ENCODE measurements at regions not wholly inside any gene's neighbourhood (a gene's known extent, or its start where the extent isn't known, plus 50 kb on each side); places are given as distances from the start of the nearest gene placed in this dataset.
"Not testable (repeated sequence)": the region's sequence is repeated elsewhere in the genome, so short reads cannot be mapped to it uniquely, and the experiment has no call there.

- Histone ChIP-seq H3K27me3 (ENCODE audit: control insufficient read depth, insufficient read depth) (no peaks in the 10 kb centered on the region), H3K4me3 (ENCODE audit: low read length) (no peak overlapping the region), H3K4me1 (ENCODE audit: control insufficient read depth, insufficient read depth, low read length) (no peaks in the 10 kb centered on the region), H3K27ac (ENCODE audit: low read length) (no peak overlapping the region), H3K9me3 (ENCODE audit: control insufficient read depth, low read length) (peaks cover 1% of the 10 kb centered on the region)
- ATAC-seq (no peak), DNase-seq (no peak)
- intact Hi-C loops (cut with DNase I), result loop anchor here in 1 of 4 donors (10.0 kb wide), 1 partner anchor 228 kb away; no protein-coding TSS in a partner anchor
- WGBS, result 69% methylated on average over 8 of the region's 8 CpGs
Observed at GRCh38 chr5:6296524-6296923, 81.8 kb downstream of the MED10 start.

- DNase-seq, result no peak
- no peak overlapping the region for H3K27ac ChIP-seq (ENCODE audit: low read length)
- no peak overlapping the region for H3K4me3 ChIP-seq (ENCODE audit: low read length)
- H3K4me1 ChIP-seq (ENCODE audit: control insufficient read depth, insufficient read depth, low read length), result no peaks in the 10 kb centered on the region
- H3K9me3 ChIP-seq (ENCODE audit: control insufficient read depth, low read length), result peaks cover 1% of the 10 kb centered on the region
- intact Hi-C loops (cut with DNase I), result loop anchor here in 1 of 4 donors (10.0 kb wide), 1 partner anchor 233 kb away; no protein-coding TSS in a partner anchor
- 22% methylated on average over 3 of the region's 3 CpGs for WGBS
- no peaks in the 10 kb centered on the region for H3K27me3 ChIP-seq (ENCODE audit: control insufficient read depth, insufficient read depth)
- no peak for ATAC-seq
Observed at GRCh38 chr5:6291961-6292360, 86.4 kb downstream of the MED10 start.

DNA sequence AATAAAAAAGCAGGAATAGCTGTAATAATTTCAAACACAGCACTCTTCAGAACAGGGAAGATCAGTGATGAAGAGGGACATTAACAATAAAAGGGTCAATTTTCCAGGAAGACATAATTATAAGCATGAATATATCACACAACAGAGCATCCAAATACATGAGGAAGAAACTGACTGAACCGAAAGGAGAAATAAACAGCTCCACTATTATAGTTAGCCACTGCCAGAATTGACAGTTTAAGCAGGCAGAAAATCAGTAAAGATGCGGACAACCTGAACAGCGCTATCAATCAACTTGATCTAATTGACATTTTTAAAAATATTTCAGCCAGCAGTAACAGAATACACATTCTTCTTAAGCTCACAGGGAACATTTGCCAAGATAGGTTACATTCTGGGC, 89.1 kb downstream of the MED10 start:
- H3K9me3 ChIP-seq (ENCODE audit: control insufficient read depth, low read length), result peaks cover 4% of the 10 kb centered on the region
- intact Hi-C loops (cut with DNase I), result no loop called here
- H3K27me3 ChIP-seq (ENCODE audit: control insufficient read depth, insufficient read depth), result no peaks in the 10 kb centered on the region
- ATAC-seq (no peak), DNase-seq (no peak)
- H3K27ac ChIP-seq (ENCODE audit: low read length), result no peak overlapping the region
- no peak overlapping the region for H3K4me3 ChIP-seq (ENCODE audit: low read length)
- 90% methylated on average over 3 of the region's 3 CpGs for WGBS
- no peaks in the 10 kb centered on the region for H3K4me1 ChIP-seq (ENCODE audit: control insufficient read depth, insufficient read depth, low read length)

DNA sequence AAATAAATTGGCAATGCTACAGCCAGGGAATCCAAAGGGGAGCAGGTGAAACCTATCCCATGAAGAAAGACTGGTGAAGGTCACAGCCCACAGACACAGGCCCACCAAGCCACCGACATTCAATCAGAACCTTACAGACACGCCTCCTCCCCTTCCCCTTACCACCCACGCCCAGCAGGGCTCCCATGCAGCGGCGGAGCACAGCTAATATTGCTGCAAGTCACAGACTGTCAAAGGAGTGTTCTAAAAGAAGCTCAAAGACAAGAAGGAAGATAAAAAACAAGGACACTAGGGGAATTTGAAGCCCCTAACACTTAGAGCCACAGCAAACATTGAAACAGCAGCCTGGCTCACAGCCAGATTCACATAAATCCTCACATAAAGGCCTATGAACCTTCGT, 91.2 kb downstream of the MED10 start:
- WGBS, result 38% methylated on average over 6 of the region's 6 CpGs
- DNase-seq (no peak), ATAC-seq (no peak)
- Histone ChIP-seq H3K4me1 (ENCODE audit: control insufficient read depth, insufficient read depth, low read length) (no peaks in the 10 kb centered on the region), H3K27me3 (ENCODE audit: control insufficient read depth, insufficient read depth) (no peaks in the 10 kb centered on the region), H3K4me3 (ENCODE audit: low read length) (no peak overlapping the region), H3K9me3 (ENCODE audit: control insufficient read depth, low read length) (peaks cover 5% of the 10 kb centered on the region), H3K27ac (ENCODE audit: low read length) (no peak overlapping the region)
- intact Hi-C loops (cut with DNase I), result no loop called here

- peaks cover 5% of the 10 kb centered on the region for H3K9me3 ChIP-seq (ENCODE audit: control insufficient read depth, low read length)
- ATAC-seq (no peak), DNase-seq (no peak)
- no peaks in the 10 kb centered on the region for H3K4me1 ChIP-seq (ENCODE audit: control insufficient read depth, insufficient read depth, low read length)
- WGBS, result 90% methylated on average over 7 of the region's 7 CpGs
- intact Hi-C loops (cut with DNase I), result no loop called here
- no peak overlapping the region for H3K27ac ChIP-seq (ENCODE audit: low read length)
- H3K4me3 ChIP-seq (ENCODE audit: low read length), result no peak overlapping the region
- no peaks in the 10 kb centered on the region for H3K27me3 ChIP-seq (ENCODE audit: control insufficient read depth, insufficient read depth)
Observed at GRCh38 chr5:6286404-6286803, 91.9 kb downstream of the MED10 start.

GRCh38 chr5:6284491-6284890, 93.9 kb downstream of the MED10 start:
- ATAC-seq; H3K27me3 ChIP-seq (ENCODE audit: control insufficient read depth, insufficient read depth); H3K9me3 ChIP-seq (ENCODE audit: control insufficient read depth, low read length); H3K27ac ChIP-seq (ENCODE audit: low read length); DNase-seq; intact Hi-C loops (cut with DNase I); H3K4me1 ChIP-seq (ENCODE audit: control insufficient read depth, insufficient read depth, low read length); H3K4me3 ChIP-seq (ENCODE audit: low read length): not testable (repeated sequence)

DNA sequence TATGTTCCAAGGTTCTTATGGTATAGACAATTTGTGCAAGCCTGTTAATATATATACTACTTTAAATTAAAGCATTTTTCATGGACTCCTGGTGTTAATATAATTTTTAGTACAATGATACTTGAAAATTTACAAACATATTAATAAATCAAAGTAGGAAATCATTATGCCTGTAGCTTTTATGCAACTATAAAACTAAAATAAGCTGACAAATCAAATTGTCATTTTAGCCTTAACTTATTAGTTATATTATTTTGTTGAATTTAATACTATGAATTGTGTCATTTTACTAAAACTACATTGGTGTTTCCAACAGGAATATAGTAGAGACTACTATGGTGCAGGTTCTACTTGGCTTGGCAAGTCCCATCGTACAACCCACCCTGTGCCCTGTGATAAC, 96.0 kb downstream of the MED10 start:
- Histone ChIP-seq H3K4me1 (ENCODE audit: control insufficient read depth, insufficient read depth, low read length) (no peaks in the 10 kb centered on the region), H3K27me3 (ENCODE audit: control insufficient read depth, insufficient read depth) (no peaks in the 10 kb centered on the region), H3K9me3 (ENCODE audit: control insufficient read depth, low read length) (peaks cover 5% of the 10 kb centered on the region), H3K4me3 (ENCODE audit: low read length) (no peak overlapping the region), H3K27ac (ENCODE audit: low read length) (no peak overlapping the region)
- ATAC-seq (no peak), DNase-seq (no peak)
- WGBS, result 71% methylated on average over 1 of the region's 1 CpG
- intact Hi-C loops (cut with DNase I), result no loop called here

GRCh38 chr5:6281818-6282217, 96.5 kb downstream of the MED10 start:
- Histone ChIP-seq H3K27ac (ENCODE audit: low read length) (no peak overlapping the region), H3K27me3 (ENCODE audit: control insufficient read depth, insufficient read depth) (no peaks in the 10 kb centered on the region), H3K9me3 (ENCODE audit: control insufficient read depth, low read length) (peaks cover 5% of the 10 kb centered on the region), H3K4me1 (ENCODE audit: control insufficient read depth, insufficient read depth, low read length) (no peaks in the 10 kb centered on the region), H3K4me3 (ENCODE audit: low read length) (no peak overlapping the region)
- 52% methylated on average over 4 of the region's 4 CpGs for WGBS
- DNase-seq (no peak), ATAC-seq (no peak)
- intact Hi-C loops (cut with DNase I), result no loop called here

DNA sequence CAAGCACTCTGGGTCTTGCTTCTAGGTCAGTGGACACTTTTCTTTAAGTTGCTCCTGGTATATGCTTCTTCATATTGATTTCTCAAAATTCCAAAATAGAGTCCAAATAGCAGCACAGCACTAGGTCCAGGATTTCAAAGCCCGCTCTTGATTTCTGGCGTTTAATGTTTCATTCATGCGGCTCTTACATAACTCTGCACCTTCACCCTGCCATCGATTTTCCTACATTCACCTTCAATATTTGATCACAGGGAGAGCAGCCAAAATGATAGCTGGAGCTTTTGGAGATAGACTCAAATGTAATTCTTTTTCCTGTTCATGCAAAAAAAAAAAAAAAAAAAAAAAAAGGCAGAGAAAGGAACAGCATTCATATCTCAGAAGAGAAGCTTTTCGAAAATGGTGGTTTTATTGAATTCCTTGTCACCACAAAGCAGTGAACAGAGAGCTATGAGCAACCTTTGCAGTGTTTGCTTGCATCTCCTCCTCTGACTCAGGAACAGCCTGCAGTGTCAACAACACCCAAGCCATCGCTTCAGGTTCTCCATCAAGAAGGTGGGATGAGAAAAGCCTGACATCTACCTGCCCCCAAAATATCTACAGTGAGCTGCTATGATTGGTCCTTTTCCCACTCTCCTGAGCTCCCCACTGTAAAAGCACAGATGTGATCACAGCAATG, 97.8 kb downstream of the MED10 start:
- ATAC-seq (no peak), DNase-seq (no peak)
- Histone ChIP-seq H3K4me1 (ENCODE audit: control insufficient read depth, insufficient read depth, low read length) (no peaks in the 10 kb centered on the region), H3K9me3 (ENCODE audit: control insufficient read depth, low read length) (peaks cover 5% of the 10 kb centered on the region), H3K27ac (ENCODE audit: low read length) (no peak overlapping the region), H3K4me3 (ENCODE audit: low read length) (no peak overlapping the region), H3K27me3 (ENCODE audit: control insufficient read depth, insufficient read depth) (no peaks in the 10 kb centered on the region)
- intact Hi-C loops (cut with DNase I), result no loop called here
- WGBS, result 71% methylated on average over 6 of the region's 6 CpGs

GRCh38 chr5:6279607-6280006, 98.7 kb downstream of the MED10 start:
- H3K27ac ChIP-seq (ENCODE audit: low read length), result no peak overlapping the region
- no peaks in the 10 kb centered on the region for H3K27me3 ChIP-seq (ENCODE audit: control insufficient read depth, insufficient read depth)
- no peaks in the 10 kb centered on the region for H3K4me1 ChIP-seq (ENCODE audit: control insufficient read depth, insufficient read depth, low read length)
- WGBS, result 79% methylated on average over 5 of the region's 5 CpGs
- ATAC-seq (no peak), DNase-seq (no peak)
- H3K4me3 ChIP-seq (ENCODE audit: low read length), result no peak overlapping the region
- peaks cover 1% of the 10 kb centered on the region for H3K9me3 ChIP-seq (ENCODE audit: control insufficient read depth, low read length)
- intact Hi-C loops (cut with DNase I), result no loop called here

DNA sequence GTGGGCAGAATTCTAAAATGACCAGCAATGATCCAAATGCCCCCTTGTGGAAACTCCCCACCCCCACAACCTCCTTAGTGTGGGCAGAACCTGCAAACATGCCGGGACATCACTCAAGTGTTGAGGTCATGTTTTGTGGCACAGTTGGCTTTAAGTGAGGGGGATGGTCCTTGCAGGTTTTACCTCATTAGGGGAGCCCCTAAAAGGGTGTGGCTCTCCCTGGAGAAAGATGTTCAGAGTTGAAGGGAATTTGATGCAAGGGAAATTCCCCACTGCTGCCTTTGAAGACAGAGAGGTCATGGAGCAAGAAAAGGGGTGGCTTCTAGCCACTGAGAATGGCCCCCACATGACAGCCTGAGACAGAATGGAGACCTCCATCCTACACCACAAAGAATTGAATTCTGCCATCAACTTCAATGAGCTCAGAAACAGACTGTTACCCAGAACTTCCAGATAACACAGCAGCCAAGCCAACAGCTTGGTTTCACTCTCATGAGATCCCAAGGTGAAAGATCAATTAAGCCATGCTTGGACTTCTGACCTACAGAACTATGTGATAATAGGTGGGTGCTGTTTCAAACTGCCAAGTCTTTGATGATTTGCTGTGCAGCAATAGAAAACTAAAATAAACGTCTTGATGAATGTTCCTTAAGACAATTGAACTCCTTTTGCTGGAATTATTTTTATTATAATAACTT, 103.4 kb downstream of the MED10 start:
- H3K9me3 ChIP-seq (ENCODE audit: control insufficient read depth, low read length), result peaks cover 2% of the 10 kb centered on the region
- no peak overlapping the region for H3K27ac ChIP-seq (ENCODE audit: low read length)
- H3K4me3 ChIP-seq (ENCODE audit: low read length), result no peak overlapping the region
- intact Hi-C loops (cut with DNase I), result no loop called here
- no peak for DNase-seq
- WGBS, result 72% methylated on average over 2 of the region's 2 CpGs
- ATAC-seq, result no peak
- no peaks in the 10 kb centered on the region for H3K27me3 ChIP-seq (ENCODE audit: control insufficient read depth, insufficient read depth)
- H3K4me1 ChIP-seq (ENCODE audit: control insufficient read depth, insufficient read depth, low read length), result no peaks in the 10 kb centered on the region
